ENCODE measurements at regions not wholly inside any gene's neighbourhood (a gene's known extent, or its start where the extent isn't known, plus 50 kb on each side); places are given as distances from the start of the nearest gene placed in this dataset.

- no peak for TF ChIP-seq NR2F2 (IDR thresholded peaks at IDR 0.05; ENCODE audit: borderline replicate concordance, low read depth)
- TF ChIP-seq NFKB2 (CRISPR knock-in tag; IDR thresholded peaks at IDR 0.05; ENCODE audit: borderline replicate concordance), result no peak
- no peak for TF ChIP-seq E2F1 (CRISPR knock-in tag; IDR thresholded peaks at IDR 0.05)
- TF ChIP-seq TCF7L2 (IDR thresholded peaks at IDR 0.05; ENCODE audit: low read depth, low read length), result no peak
Measured at GRCh38 chr18:78926243-78926615, 53.4 kb upstream of the SALL3 start (continued).

- DNase-seq (ENCODE audit: low spot score) (no peak), ATAC-seq (no peak), FAIRE-seq (no peak)
- ChIA-PET CTCF (ENCODE audit: low intra/inter-chr PET ratio, low total read pairs) (no interaction called here), POLR2A (no interaction called here)
- Histone ChIP-seq H3K4me2 (ENCODE audit: low read depth, low read length) (no peak overlapping the region), H2AFZ (ENCODE audit: low read length) (no peak overlapping the region), H3K79me2 (ENCODE audit: insufficient read depth, low read length) (no peaks in the 10 kb centered on the region), H3K27ac (ENCODE audit: extremely low read length, insufficient read depth, low read length) (no peak overlapping the region), H3K4me1 (ENCODE audit: insufficient read depth, low read length) (no peaks in the 10 kb centered on the region), H4K20me1 (ENCODE audit: insufficient read depth, low read length) (no peaks in the 10 kb centered on the region; the same call in 1 of the 2 replicates), H3K9ac (ENCODE audit: insufficient read depth, low read depth, low read length) (no peak overlapping the region), H3K9me3 (ENCODE audit: low read length) (no peaks in the 10 kb centered on the region), H3K27me3 (ENCODE audit: control insufficient read depth in 1 of 2, insufficient read depth in 2 of 2, low read length in 2 of 2) (peaks cover 3 to 54% of the 10 kb centered on the region in 2 experiments), H3K4me3 (replicated peaks in 1 of 3; ENCODE audit: insufficient read depth in 1 of 3, low read depth in 2 of 3, low read length in 3 of 3) (no peak overlapping the region), H3K36me3 (replicated peaks in 1 of 2; ENCODE audit: control insufficient read depth in 1 of 2, insufficient read depth in 2 of 2, low read length in 2 of 2) (no peaks in the 10 kb centered on the region)
- intact Hi-C loops (cut with micrococcal nuclease; ENCODE audit: unreplicated experiment) (no loop called here), in situ Hi-C loops (cut with HindIII; ENCODE audit: extremely low pct_ligation_motif_present, low pct_unique_long_range_greater_than_20kb) (no loop called here)
- WGBS (ENCODE audit: low lambda C conversion rate), result 0% methylated on average over 1 of the region's 10 CpGs
- no TSS peak for BruUV-seq (replicated peaks)
- TF ChIP-seq ZNF350 (CRISPR knock-in tag; IDR thresholded peaks at IDR 0.05; ENCODE audit: borderline replicate concordance, low read depth), result no peak
- peak; percentile 19; the same call in 1 of the 2 replicates for TF ChIP-seq CREB1 (IDR thresholded peaks at IDR 0.05)
- TF ChIP-seq CREB1 (CRISPR knock-in tag; IDR thresholded peaks at IDR 0.05), result no peak
- no peak for TF ChIP-seq PAWR (CRISPR knock-in tag; IDR thresholded peaks at IDR 0.05; ENCODE audit: borderline replicate concordance)
Measured at GRCh38 chr18:78927156-78927555, 52.5 kb upstream of the SALL3 start.

All from HepG2 (cell line).